K562 (cell line): ENCODE measurements at regions not wholly inside any gene's neighbourhood (a gene's known extent, or its start where the extent isn't known, plus 50 kb on each side); places are given as distances from the start of the nearest gene placed in this dataset.

Source experiments
- ATAC-seq: fragments of 200-7000 bp; cut with Tn5 transposase; 3 replicates; pipeline ENCODE4 v1.9.1; 2020; ENCODE audit warnings: moderate library complexity
- BruUV-seq: library from RNA; stranded (reverse); fragments of 400-500 nt; replicated peaks from 2 replicates; lab custom pipeline; 2021; lab: Mats Ljungman, UMichigan
- CTCF ChIA-PET: fragments of 300-600 bp; formaldehyde crosslinking; extraction: SDS; loops from one replicate; lab custom pipeline; 2021; ENCODE audit warnings: low intra/inter-chr PET ratio; lab: Yijun Ruan, JAX
- POLR2A ChIA-PET: fragments of 300-600, 350-650 bp; sonication (Branson Sonifier 250); formaldehyde crosslinking; extraction: SDS; loops from one replicate; lab custom pipeline; 2021; ENCODE audit warnings: antibody characterized with exemption, inconsistent platforms; lab: Yijun Ruan, JAX
- DNase-seq, 4 experiments: peaks; one replicate each; pipeline versions ENCODE4 v3.0.0 to v3.0.0-alpha.2; 2011 to 2018; ENCODE audit warnings: low spot score in 3 of 4, mixed read lengths in 3 of 4; ENCODE audit errors: extremely low read depth in 1 of 4
- FAIRE-seq: peaks from 2 replicates; lab custom pipeline; 2011; peaks lifted over from hg19 to GRCh38; lab: Jason Lieb, UNC
- H2AFZ ChIP-seq: 2 replicates; pipeline ENCODE4 v1.6.0; 2011; ENCODE audit warnings: low read depth, low read length, control low read depth, inconsistent platforms
- H3K27ac ChIP-seq: fragments of 200-600 bp; 3 replicates; pipeline ENCODE4 v1.8.0; 2011; ENCODE audit warnings: low read depth, mild to moderate bottlenecking, control low read depth, inconsistent platforms, low read length, moderate library complexity, mixed read lengths; ENCODE audit errors: extremely low read depth
- H3K27me3 ChIP-seq, 2 experiments: fragments of 300-600 bp in 1 of 2; 2 replicates in 1 of 2; 3 replicates in 1 of 2; pipeline versions ENCODE4 v1.6.0 to v1.8.0; 2011; ENCODE audit warnings: inconsistent platforms in 2 of 2, low read length in 2 of 2, mild to moderate bottlenecking in 1 of 2, mixed read lengths in 1 of 2, moderate library complexity in 1 of 2; ENCODE audit not compliant: control insufficient read depth in 2 of 2, insufficient read depth in 2 of 2
- H3K36me3 ChIP-seq: fragments of 300-600 bp; 3 replicates; pipeline ENCODE4 v1.8.0; 2011; ENCODE audit warnings: mild to moderate bottlenecking, low read length, inconsistent platforms; ENCODE audit not compliant: control insufficient read depth, insufficient read depth
- H3K4me1 ChIP-seq, 2 experiments: fragments of 200-600 bp in 1 of 2; replicated peaks in 1 of 2; 2 replicates in 1 of 2; 3 replicates in 1 of 2; pipeline versions ENCODE4 v1.5.1 to v1.8.0; 2011; ENCODE audit warnings: inconsistent platforms in 2 of 2, low read length in 2 of 2, mild to moderate bottlenecking in 1 of 2, mixed read lengths in 1 of 2, moderate library complexity in 1 of 2; ENCODE audit not compliant: control insufficient read depth in 2 of 2, insufficient read depth in 2 of 2
- H3K4me2 ChIP-seq: 2 replicates; pipeline ENCODE4 v1.6.1; 2011; ENCODE audit warnings: low read length, control low read depth, inconsistent platforms, mixed read lengths; ENCODE audit not compliant: insufficient read depth
- H3K4me3 ChIP-seq: fragments of 200-600 bp; sonication (generic), shearing (Covaris generic); 2 replicates; pipeline ENCODE4 v1.5.1; 2016; ENCODE audit warnings: control low read depth, inconsistent platforms
- H3K79me2 ChIP-seq: fragments of 200-600 bp; 3 replicates; pipeline ENCODE4 v1.8.0; 2011; ENCODE audit warnings: low read length, inconsistent platforms; ENCODE audit not compliant: control insufficient read depth, insufficient read depth
- H3K9ac ChIP-seq, 2 experiments: 2 replicates each; pipeline versions ENCODE4 v1.6.0 to v1.6.1; 2011; ENCODE audit warnings: low read depth in 2 of 2, low read length in 2 of 2, control low read depth in 1 of 2, inconsistent platforms in 1 of 2, mild to moderate bottlenecking in 1 of 2, mixed read lengths in 1 of 2; ENCODE audit not compliant: insufficient read depth in 1 of 2
- H3K9me1 ChIP-seq: one replicate; pipeline ENCODE4 v1.6.0; 2011; ENCODE audit warnings: inconsistent platforms, mild to moderate bottlenecking, low read length, moderate library complexity; ENCODE audit not compliant: control insufficient read depth, insufficient read depth
- H3K9me3 ChIP-seq: replicated peaks from 2 replicates; pipeline ENCODE4 v1.5.1; 2011; ENCODE audit warnings: low read depth, low read length, inconsistent platforms; ENCODE audit not compliant: control insufficient read depth, insufficient read depth
- H4K20me1 ChIP-seq: replicated peaks from 2 replicates; pipeline ENCODE4 v1.6.1; 2011; ENCODE audit warnings: low read length, inconsistent platforms, mixed read lengths; ENCODE audit not compliant: control insufficient read depth, insufficient read depth
- DNMT1 ChIP-seq: fragments of 450-650 bp; IDR thresholded peaks from 2 replicates; pipeline ENCODE4 v1.6.1; 2016; ENCODE audit warnings: antibody characterized with exemption, mild to moderate bottlenecking
- ETV6 ChIP-seq, 3 experiments: fragments of 150-350 bp in 1 of 3; sonication (generic) in 1 of 3; formaldehyde crosslinking in 1 of 3; IDR thresholded peaks; 2 replicates each; pipeline versions ENCODE4 v1.6.1 to v1.8.0; 2014 to 2022; ENCODE audit warnings: borderline replicate concordance in 2 of 3, low read depth in 2 of 3, antibody characterized with exemption in 1 of 3, low read length in 1 of 3, mild to moderate bottlenecking in 1 of 3, missing genetic modification reagents in 1 of 3
- GTF2F1 ChIP-seq: IDR thresholded peaks from 2 replicates; pipeline ENCODE4 v1.6.1; 2011; ENCODE audit warnings: low read depth, low read length, improper control_type of control experiment
- HDAC1 ChIP-seq, 2 experiments: fragments of 450-650 bp; IDR thresholded peaks; 2 replicates each; pipeline ENCODE4 v1.6.1; 2016 to 2017; ENCODE audit warnings: inconsistent platforms in 1 of 2, mild to moderate bottlenecking in 1 of 2, moderate library complexity in 1 of 2
- SREBF1 ChIP-seq: fragments of 150-350 bp; IDR thresholded peaks from 2 replicates; pipeline ENCODE4 v1.6.1; 2014; ENCODE audit warnings: antibody characterized with exemption, low read depth, low read length, borderline replicate concordance
- WGBS: fragments of 100-300 bp; shearing (Covaris generic); methylation state at CpG from one replicate; pipeline ENCODE4 v1.1.6; 2016; ENCODE audit warnings: low coverage, mixed read lengths; ENCODE audit not compliant: insufficient coverage; ENCODE audit errors: missing lambda C conversion rate; 5-methylcytosine and 5-hydroxymethylcytosine counted together
- in situ Hi-C: fragments of 300-500 bp; cut with MboI; formaldehyde crosslinking; loops from 4 replicates; pipeline ENCODE4 v1.15.0; 2018; ENCODE audit warnings: inconsistent platforms, mixed read lengths
- intact Hi-C: fragments of 100-400 bp; cut with micrococcal nuclease; formaldehyde crosslinking; loops from 2 replicates; pipeline ENCODE4 v1.14.2; 2022

DNA sequence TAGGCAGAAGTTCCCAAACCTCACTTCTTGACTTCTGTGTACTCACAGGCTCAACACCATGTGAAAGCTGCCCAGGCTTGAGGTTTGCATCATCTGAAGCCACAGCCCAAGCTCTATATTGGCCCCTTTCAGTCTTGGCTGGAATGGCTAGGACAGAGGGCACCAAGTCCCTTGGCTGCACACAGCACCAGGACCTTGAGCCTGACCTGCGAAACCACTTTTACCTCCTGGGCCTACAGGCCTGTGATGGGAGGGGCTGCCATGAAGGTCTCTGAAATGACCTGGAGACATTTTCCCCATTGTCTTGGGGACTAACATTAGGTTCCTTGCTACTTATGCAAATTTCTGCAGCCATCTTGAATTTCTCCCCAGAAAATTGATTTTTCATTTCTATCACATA, 288.3 kb upstream of the ZC3H12C start (continued):
- TF ChIP-seq ETV6 (IDR thresholded peaks at IDR 0.05; ENCODE audit: borderline replicate concordance in 1 of 2, low read depth in 2 of 2, low read length in 1 of 2) (no peak), ETV6 (CRISPR knock-in tag; IDR thresholded peaks at IDR 0.05; ENCODE audit: borderline replicate concordance) (no peak), SREBF1 (no peak), DNMT1 (no peak), HDAC1 (IDR thresholded peaks at IDR 0.05) (no peak)
- TF ChIP-seq, all 486 proteins: peak for 0

DNA sequence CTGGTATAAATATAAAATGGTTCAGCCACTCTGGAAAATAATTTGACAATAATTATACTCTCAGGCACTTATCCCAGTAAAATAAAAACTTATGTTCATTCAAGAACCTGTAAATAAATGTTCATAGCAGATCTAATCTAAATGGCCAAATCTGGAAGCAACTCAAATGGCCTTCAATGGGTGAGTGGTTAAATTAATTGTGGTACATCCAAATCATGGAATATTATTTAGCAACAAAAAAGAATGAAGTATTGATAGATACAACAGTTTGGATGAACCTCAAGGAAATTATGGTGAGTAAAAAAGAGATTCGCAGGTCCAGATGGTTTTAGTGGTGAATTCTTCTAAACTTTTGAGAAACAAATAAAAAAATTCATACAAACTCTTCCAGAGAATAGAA, 287.0 kb upstream of the ZC3H12C start:
- Histone ChIP-seq H3K9me3 (no peaks in the 10 kb centered on the region), H2AFZ (no peak overlapping the region), H3K9ac (no peak overlapping the region), H3K9me1 (no peaks in the 10 kb centered on the region), H3K4me3 (no peak overlapping the region), H3K36me3 (no peaks in the 10 kb centered on the region)
- no TSS peak for BruUV-seq
- TF ChIP-seq GTF2F1 = no peak
- TF ChIP-seq, all 486 proteins: peak for 0
- ATAC-seq = no peak
- Histone ChIP-seq H3K27ac (no peak overlapping the region), H3K79me2 (no peaks in the 10 kb centered on the region), H3K4me1 (no peaks in the 10 kb centered on the region; a peak in 1 of 5 replicates), H3K4me2 (no peak overlapping the region), H3K27me3 (no peaks in the 10 kb centered on the region), H4K20me1 (no peaks in the 10 kb centered on the region)
- no peak for FAIRE-seq
- DNase-seq = no peak
- WGBS = 0% methylated on average over 1 of the region's 1 CpG
- in situ Hi-C loops (no loop called here), intact Hi-C loops (no loop called here)
- POLR2A ChIA-PET = no interaction called here
- CTCF ChIA-PET = no interaction called here
